ENCODE measurements at regions not wholly inside any gene's neighbourhood (a gene's known extent, or its start where the extent isn't known, plus 50 kb on each side); places are given as distances from the start of the nearest gene placed in this dataset.

DNA sequence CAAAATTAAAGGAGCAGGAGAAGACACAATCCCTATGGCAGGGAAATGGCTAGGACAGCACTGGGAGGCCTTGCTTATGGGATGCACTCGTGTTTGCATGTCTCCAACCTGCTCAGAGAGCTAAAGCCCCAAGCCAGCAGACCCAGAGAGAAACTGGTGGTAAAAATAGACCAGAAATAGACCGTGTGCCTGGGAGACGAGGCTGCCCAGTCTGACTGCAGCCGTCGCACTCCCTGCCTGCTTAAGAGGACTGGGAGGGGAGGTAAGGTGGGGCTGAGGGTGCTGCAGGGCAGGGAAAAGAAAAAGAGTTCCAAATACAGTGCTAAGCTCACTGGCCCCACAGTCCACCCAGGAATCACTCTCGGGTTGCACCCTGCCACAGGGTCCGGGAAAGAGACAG, 633.5 kb downstream of the BCOR start:
- no peak overlapping the region for H2AFZ ChIP-seq (ENCODE audit: low read length)

More for the DNA sequence above, 633.5 kb downstream of the BCOR start:
- H3K27ac Mint-ChIP-seq: no peak overlapping the region
- WGBS (ENCODE audit: extremely low coverage, insufficient read length, low lambda C conversion rate): no CpG with 5 or more reads among the region's 7 CpGs
- Histone ChIP-seq H3K4me1 (ENCODE audit: insufficient read depth, low read length) (no peaks in the 10 kb centered on the region), H3K4me2 (ENCODE audit: insufficient read depth, insufficient read length, low read length) (no peak overlapping the region), H4K20me1 (ENCODE audit: control insufficient read depth, insufficient read depth, insufficient read length) (no peaks in the 10 kb centered on the region), H2BK5ac (ENCODE audit: insufficient read length, low read length) (no peak overlapping the region), H2BK15ac (ENCODE audit: low read depth, low read length) (no peak overlapping the region), H3K23ac (ENCODE audit: insufficient read length, low read depth, low read length) (no peak overlapping the region), H3K27me3 (ENCODE audit: insufficient read depth, low read length) (no peaks in the 10 kb centered on the region), H2BK120ac (ENCODE audit: low read depth, low read length, poor library complexity, severe bottlenecking) (no peak overlapping the region), H3K9ac (ENCODE audit: extremely low read depth, insufficient read length, low read length) (no peak overlapping the region), H3K4ac (ENCODE audit: low read depth, low read length) (no peak overlapping the region), H2AK5ac (ENCODE audit: insufficient read length, low read length) (no peak overlapping the region), H3K18ac (ENCODE audit: insufficient read length, low read depth, low read length) (no peak overlapping the region), H3K79me1 (ENCODE audit: insufficient read depth, low read depth, low read length, poor library complexity, severe bottlenecking) (no peaks in the 10 kb centered on the region), H3K56ac (ENCODE audit: insufficient read length, low read depth, low read length) (no peak overlapping the region), H2BK12ac (ENCODE audit: insufficient read length, low read depth, low read length) (no peak overlapping the region), H3T11ph (ENCODE audit: low read length) (no peak overlapping the region), H3K14ac (ENCODE audit: insufficient read depth, low read length) (no peak overlapping the region), H3K9me3 (ENCODE audit: control insufficient read depth, low read depth, low read length) (no peaks in the 10 kb centered on the region), H3K23me2 (ENCODE audit: insufficient read length, low read depth, low read length, poor library complexity, severe bottlenecking) (no peaks in the 10 kb centered on the region), H4K91ac (ENCODE audit: insufficient read length, low read depth, low read length) (no peak overlapping the region), H3K79me2 (ENCODE audit: insufficient read depth, low read length) (no peaks in the 10 kb centered on the region), H4K8ac (replicated peaks; ENCODE audit: insufficient read length, low read depth, low read length) (no peak overlapping the region), H2BK20ac (ENCODE audit: low read depth, low read length, poor library complexity, severe bottlenecking) (no peak overlapping the region), H3K27ac (ENCODE audit: insufficient read length, low read depth, low read length) (no peak overlapping the region), H4K5ac (ENCODE audit: insufficient read length, low read depth, low read length) (no peak overlapping the region)
- TF ChIP-seq, protein P1, sequence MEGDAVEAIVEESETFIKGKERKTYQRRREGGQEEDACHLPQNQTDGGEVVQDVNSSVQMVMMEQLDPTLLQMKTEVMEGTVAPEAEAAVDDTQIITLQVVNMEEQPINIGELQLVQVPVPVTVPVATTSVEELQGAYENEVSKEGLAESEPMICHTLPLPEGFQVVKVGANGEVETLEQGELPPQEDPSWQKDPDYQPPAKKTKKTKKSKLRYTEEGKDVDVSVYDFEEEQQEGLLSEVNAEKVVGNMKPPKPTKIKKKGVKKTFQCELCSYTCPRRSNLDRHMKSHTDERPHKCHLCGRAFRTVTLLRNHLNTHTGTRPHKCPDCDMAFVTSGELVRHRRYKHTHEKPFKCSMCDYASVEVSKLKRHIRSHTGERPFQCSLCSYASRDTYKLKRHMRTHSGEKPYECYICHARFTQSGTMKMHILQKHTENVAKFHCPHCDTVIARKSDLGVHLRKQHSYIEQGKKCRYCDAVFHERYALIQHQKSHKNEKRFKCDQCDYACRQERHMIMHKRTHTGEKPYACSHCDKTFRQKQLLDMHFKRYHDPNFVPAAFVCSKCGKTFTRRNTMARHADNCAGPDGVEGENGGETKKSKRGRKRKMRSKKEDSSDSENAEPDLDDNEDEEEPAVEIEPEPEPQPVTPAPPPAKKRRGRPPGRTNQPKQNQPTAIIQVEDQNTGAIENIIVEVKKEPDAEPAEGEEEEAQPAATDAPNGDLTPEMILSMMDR (conservative IDR thresholded peaks at IDR 0.05): no peak
- H3K9me3 Mint-ChIP-seq: peaks cover 54 to 65% of the 10 kb centered on the region in 2 experiments
- H3K36me3 Mint-ChIP-seq (ENCODE audit: insufficient read depth in 1 of 3, low read depth in 3 of 3): peaks cover 0 to 14% (median 12%) of the 10 kb centered on the region in 3 experiments; a peak in 5 of 7 replicates
- H3K4me3 Mint-ChIP-seq: no peak overlapping the region
- DNase-seq: no peak
- no peaks in the 10 kb centered on the region for H3K4me1 Mint-ChIP-seq
- peaks cover 13% of the 10 kb centered on the region; the same call in 1 of the 2 replicates for H3K27me3 Mint-ChIP-seq (ENCODE audit: low read depth)

All from H9 (cell line).